Erythroblast (primary cell): ENCODE measurements at regions not wholly inside any gene's neighbourhood (a gene's known extent, or its start where the extent isn't known, plus 50 kb on each side); places are given as distances from the start of the nearest gene placed in this dataset.

Experiments used
- GATA1 ChIP-seq: IDR thresholded peaks from 2 replicates; pipeline ENCODE4 v1.6.1; 2011; ENCODE audit warnings: low read depth, mild to moderate bottlenecking, control low read depth, low read length, moderate library complexity
- POLR2A ChIP-seq: IDR thresholded peaks from 2 replicates; pipeline ENCODE4 v1.6.1; 2011; ENCODE audit warnings: mild to moderate bottlenecking, low read length

- no peak for TF ChIP-seq POLR2A
- no peak for TF ChIP-seq GATA1
Observed at GRCh38 chr4:116018831-116019230, 905.4 kb upstream of the NDST4 start.
